ENCODE measurements at regions not wholly inside any gene's neighbourhood (a gene's known extent, or its start where the extent isn't known, plus 50 kb on each side); places are given as distances from the start of the nearest gene placed in this dataset.

- TF ChIP-seq CTCF (IDR thresholded peaks at IDR 0.05; ENCODE audit: low read depth, low read length) (no peak), POLR2A (IDR thresholded peaks at IDR 0.05; ENCODE audit: extremely low read depth, insufficient read length) (no peak), MAX (IDR thresholded peaks at IDR 0.05; ENCODE audit: low read depth, low read length) (no peak), MYC (IDR thresholded peaks at IDR 0.05; ENCODE audit: low read depth, low read length) (no peak)
Measured at GRCh38 chr14:96744262-96744661, 52.9 kb upstream of the VRK1 start.
